CD14-positive monocyte (primary cell): ENCODE measurements at regions not wholly inside any gene's neighbourhood (a gene's known extent, or its start where the extent isn't known, plus 50 kb on each side); places are given as distances from the start of the nearest gene placed in this dataset.

ENCODE experiments used
- DNase-seq, 3 donors: peaks; one replicate each; pipeline ENCODE4 v3.0.0-alpha.2; 2011 to 2022
- H2AFZ ChIP-seq: 2 replicates; pipeline ENCODE4 v1.6.0; 2012; ENCODE audit warnings: mild to moderate bottlenecking, low read depth, low read length, inconsistent platforms; ENCODE audit not compliant: insufficient read depth, poor library complexity, severe bottlenecking
- H3K27ac ChIP-seq, 2 donors: 1 replicate in 1 of 2; 2 replicates in 1 of 2; pipeline ENCODE4 v1.5.1; 2012 to 2013; ENCODE audit warnings: low read length in 2 of 2, control low read depth in 1 of 2, inconsistent platforms in 1 of 2, low read depth in 1 of 2, mild to moderate bottlenecking in 1 of 2
- H3K27me3 ChIP-seq, 2 donors: one replicate each; pipeline versions ENCODE4 v1.6.0 to v1.6.1; 2011 to 2013; ENCODE audit warnings: low read length in 2 of 2; ENCODE audit not compliant: control insufficient read depth in 2 of 2, insufficient read depth in 2 of 2
- H3K36me3 ChIP-seq, 2 donors: replicated peaks in 1 of 2; 1 replicate in 1 of 2; 2 replicates in 1 of 2; pipeline versions ENCODE4 v1.5.1 to v1.6.1; 2012 to 2013; ENCODE audit warnings: low read length in 2 of 2, control low read depth in 1 of 2, inconsistent platforms in 1 of 2, mild to moderate bottlenecking in 1 of 2; ENCODE audit not compliant: insufficient read depth in 2 of 2, control insufficient read depth in 1 of 2
- H3K4me1 ChIP-seq, 2 donors: 1 replicate in 1 of 2; 2 replicates in 1 of 2; pipeline versions ENCODE4 v1.5.1 to v1.6.1; 2012 to 2013; ENCODE audit warnings: low read length in 2 of 2, control low read depth in 1 of 2, inconsistent platforms in 1 of 2, mild to moderate bottlenecking in 1 of 2, moderate library complexity in 1 of 2; ENCODE audit not compliant: insufficient read depth in 2 of 2, control insufficient read depth in 1 of 2
- H3K4me2 ChIP-seq: replicated peaks from 2 replicates; pipeline ENCODE3; 2012; ENCODE audit warnings: low read length, moderate library complexity, mild to moderate bottlenecking; ENCODE audit not compliant: poor library complexity, severe bottlenecking; ENCODE audit errors: extremely low read depth
- H3K4me3 ChIP-seq, 3 experiments: fragments of 200-600 bp in 1 of 3; sonication (generic) in 1 of 3; replicated peaks in 1 of 3; 1 replicate in 2 of 3; 2 replicates in 1 of 3; pipeline ENCODE4 v1.5.1; 2011 to 2013; ENCODE audit warnings: low read length in 3 of 3, mild to moderate bottlenecking in 3 of 3, control low read depth in 2 of 3, low read depth in 2 of 3, inconsistent platforms in 1 of 3, moderate library complexity in 1 of 3
- H3K79me2 ChIP-seq: 2 replicates; pipeline ENCODE4 v1.6.0; 2012; ENCODE audit warnings: mild to moderate bottlenecking, control low read depth, inconsistent platforms, low read length, moderate library complexity; ENCODE audit not compliant: insufficient read depth
- H3K9ac ChIP-seq: 2 replicates; pipeline ENCODE4 v1.6.0; 2017; ENCODE audit warnings: low read length, mild to moderate bottlenecking; ENCODE audit not compliant: insufficient read depth, poor library complexity, severe bottlenecking
- H3K9me3 ChIP-seq, 2 donors: replicated peaks in 1 of 2; 1 replicate in 1 of 2; 2 replicates in 1 of 2; pipeline versions ENCODE4 v1.5.1 to v1.6.1; 2012 to 2013; ENCODE audit warnings: low read length in 2 of 2, control low read depth in 1 of 2; ENCODE audit not compliant: control insufficient read depth in 1 of 2, insufficient read depth in 1 of 2
- H4K20me1 ChIP-seq: 2 replicates; pipeline ENCODE4 v1.6.0; 2012; ENCODE audit warnings: mild to moderate bottlenecking, low read length, control low read depth, moderate library complexity; ENCODE audit not compliant: insufficient read depth
- H3K27ac Mint-ChIP-seq, 7 donors: one replicate each; pipeline ENCODE4 v1.8.0; 2020; ENCODE audit warnings: mild to moderate bottlenecking in 7 of 7, mixed read lengths in 7 of 7, moderate library complexity in 6 of 7, inconsistent platforms in 2 of 7
- H3K27me3 Mint-ChIP-seq, 3 donors: one replicate each; pipeline ENCODE4 v1.8.0; 2021 to 2022; ENCODE audit warnings: low read depth in 3 of 3, mild to moderate bottlenecking in 3 of 3, mixed read lengths in 3 of 3, moderate library complexity in 3 of 3, inconsistent platforms in 1 of 3
- H3K36me3 Mint-ChIP-seq, 2 donors: one replicate each; pipeline ENCODE4 v1.8.0; 2020; ENCODE audit warnings: mixed read lengths in 2 of 2, inconsistent platforms in 1 of 2, mild to moderate bottlenecking in 1 of 2
- H3K4me1 Mint-ChIP-seq: one replicate; pipeline ENCODE4 v1.8.0; 2020; ENCODE audit warnings: mild to moderate bottlenecking, mixed read lengths
- H3K4me3 Mint-ChIP-seq, 2 donors: one replicate each; pipeline ENCODE4 v1.8.0; 2020; ENCODE audit warnings: mild to moderate bottlenecking in 2 of 2, mixed read lengths in 2 of 2, moderate library complexity in 1 of 2
- H3K9me3 Mint-ChIP-seq, 7 donors: one replicate each; pipeline ENCODE4 v1.8.0; 2020 to 2022; ENCODE audit warnings: mixed read lengths in 7 of 7, mild to moderate bottlenecking in 6 of 7, moderate library complexity in 6 of 7, inconsistent platforms in 2 of 7
- CTCF ChIP-seq: fragments of 200-600 bp; IDR thresholded peaks from one replicate; pipeline ENCODE4 v1.8.0; 2022; ENCODE audit warnings: antibody characterized with exemption, mild to moderate bottlenecking
- WGBS: methylation state at CpG from one replicate; pipeline ENCODE4 v1.1.5; 2013; ENCODE audit warnings: missing lambda C conversion rate; ENCODE audit not compliant: insufficient coverage; 5-methylcytosine and 5-hydroxymethylcytosine counted together
- intact Hi-C, 2 donors: fragments of 100-400 bp; cut with micrococcal nuclease; formaldehyde crosslinking; loops; one replicate each; pipeline versions ENCODE4 v1.15.0 to v1.15.1; 2023

DNA sequence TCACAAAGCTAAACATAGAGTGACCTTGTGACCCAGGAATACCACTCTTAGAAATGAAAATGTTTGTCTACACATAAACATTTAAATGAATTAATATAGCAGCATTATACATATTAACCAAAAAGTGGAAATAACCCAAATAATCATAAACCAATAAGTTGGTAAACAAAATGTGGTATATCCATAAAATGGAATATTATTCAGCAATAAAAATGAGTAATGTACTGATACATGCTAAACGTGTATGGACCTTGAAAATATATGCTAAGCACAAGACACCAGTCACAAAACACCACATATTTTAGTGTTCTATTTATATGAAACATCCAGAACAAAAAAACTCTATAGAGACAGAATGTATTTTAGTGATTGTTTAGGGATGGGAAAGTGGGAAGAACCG, 68.9 kb upstream of the FUT9 start:
- Histone ChIP-seq H3K4me1 (no peaks in the 10 kb centered on the region), H3K36me3 (no peaks in the 10 kb centered on the region), H3K79me2 (no peaks in the 10 kb centered on the region), H3K27me3 (no peaks in the 10 kb centered on the region), H4K20me1 (no peaks in the 10 kb centered on the region), H3K27ac (no peak overlapping the region), H3K9me3 (no peaks in the 10 kb centered on the region), H3K4me3 (no peak overlapping the region), H3K4me2 (no peak overlapping the region), H2AFZ (no peak overlapping the region), H3K9ac (no peak overlapping the region)
- no peak overlapping the region for H3K4me3 Mint-ChIP-seq
- DNase-seq = no peak
- no peak overlapping the region for H3K27ac Mint-ChIP-seq
- H3K4me1 Mint-ChIP-seq = no peaks in the 10 kb centered on the region
- no CpG with 5 or more reads among the region's 2 CpGs for WGBS
- no peak for TF ChIP-seq CTCF
- H3K27me3 Mint-ChIP-seq = no peaks in the 10 kb centered on the region
- intact Hi-C loops = no loop called here
- no peaks in the 10 kb centered on the region for H3K36me3 Mint-ChIP-seq
- H3K9me3 Mint-ChIP-seq = peaks cover 0 to 5% (median 0%) of the 10 kb centered on the region in 7 donors

GRCh38 chr6:95948324-95948723, 67.5 kb upstream of the FUT9 start:
- Mint-ChIP-seq H3K4me1 (no peaks in the 10 kb centered on the region), H3K4me3 (no peak overlapping the region), H3K27ac (no peak overlapping the region), H3K27me3 (no peaks in the 10 kb centered on the region), H3K36me3 (no peaks in the 10 kb centered on the region), H3K9me3 (peaks cover 0 to 5% (median 0%) of the 10 kb centered on the region in 7 donors)
- intact Hi-C loops = no loop called here
- H3K4me1 ChIP-seq = no peaks in the 10 kb centered on the region
- no peaks in the 10 kb centered on the region for H3K9me3 ChIP-seq
- H3K4me2 ChIP-seq = no peak overlapping the region
- no CpG with 5 or more reads among the region's 1 CpG for WGBS
- no peak for DNase-seq
- no peak overlapping the region for H3K9ac ChIP-seq
- no peaks in the 10 kb centered on the region for H3K79me2 ChIP-seq
- no peaks in the 10 kb centered on the region for H4K20me1 ChIP-seq
- no peak for TF ChIP-seq CTCF
- H3K27ac ChIP-seq = no peak overlapping the region
- H2AFZ ChIP-seq = no peak overlapping the region
- no peaks in the 10 kb centered on the region for H3K36me3 ChIP-seq
- H3K27me3 ChIP-seq = no peaks in the 10 kb centered on the region
- H3K4me3 ChIP-seq = no peak overlapping the region
